Colonic mucosa (tissue), 4 donors: ENCODE measurements at regions not wholly inside any gene's neighbourhood (a gene's known extent, or its start where the extent isn't known, plus 50 kb on each side); places are given as distances from the start of the nearest gene placed in this dataset.

Source experiments
- DNase-seq: peaks from one replicate; pipeline ENCODE4 v3.0.0-alpha.2; 2020
- H3K27ac ChIP-seq: fragments of 200-600 bp; one replicate; pipeline ENCODE4 v1.8.0; 2021
- H3K27me3 ChIP-seq: fragments of 200-600 bp; one replicate; pipeline ENCODE4 v1.8.0; 2021
- H3K36me3 ChIP-seq: fragments of 200-600 bp; one replicate; pipeline ENCODE4 v1.8.0; 2021
- H3K4me1 ChIP-seq: fragments of 200-600 bp; one replicate; pipeline ENCODE4 v1.8.0; 2021; ENCODE audit warnings: mild to moderate bottlenecking
- H3K4me3 ChIP-seq: fragments of 200-600 bp; one replicate; pipeline ENCODE4 v1.8.0; 2021
- H3K9ac ChIP-seq, 2 donors: one replicate each; pipeline ENCODE4 v1.7.0; 2013; ENCODE audit warnings: control low read depth in 2 of 2, low read depth in 2 of 2, low read length in 2 of 2
- H3K9me3 ChIP-seq: fragments of 200-600 bp; one replicate; pipeline ENCODE4 v1.8.0; 2021
- CTCF ChIP-seq: fragments of 200-600 bp; IDR thresholded peaks from one replicate; pipeline ENCODE4 v1.8.0; 2022; ENCODE audit warnings: antibody characterized with exemption, mild to moderate bottlenecking
- intact Hi-C: fragments of 100-400 bp; cut with DNase I; formaldehyde crosslinking; loops from one replicate; pipeline ENCODE4 v1.14.1; 2022
- donor health status: healthy.
- donor health status: DM: no; HTN: no; CAD: no.
- donor health status: DM: no; HTN: no; CAD: no.

DNA sequence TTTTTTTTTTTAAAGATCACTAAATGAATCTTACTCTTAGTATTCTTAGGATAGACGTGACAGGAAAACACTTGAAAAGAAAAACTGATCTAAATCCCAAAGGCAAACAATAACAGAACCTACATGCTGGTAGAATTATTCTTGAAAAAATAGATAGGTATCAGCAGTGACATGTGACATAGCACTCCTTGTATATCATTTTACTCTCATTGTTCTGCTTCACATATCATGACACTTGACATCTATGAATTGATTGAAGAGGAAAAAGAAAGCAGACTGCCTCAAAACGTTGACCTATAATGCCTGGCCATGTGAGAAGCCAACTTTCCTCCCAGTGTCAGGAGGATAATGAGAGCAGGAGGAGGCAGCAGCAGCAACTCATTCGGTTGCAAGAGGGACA is 555.2 kb downstream of the GABRG1 start:
- no peak for DNase-seq
- TF ChIP-seq CTCF, result no peak
- no peak overlapping the region for H3K9ac ChIP-seq
- H3K27ac ChIP-seq, result no peak overlapping the region
- H3K4me1 ChIP-seq, result no peaks in the 10 kb centered on the region
- no peaks in the 10 kb centered on the region for H3K27me3 ChIP-seq
- no peaks in the 10 kb centered on the region for H3K36me3 ChIP-seq
- no peaks in the 10 kb centered on the region for H3K9me3 ChIP-seq
- H3K4me3 ChIP-seq, result no peak overlapping the region
- intact Hi-C loops, result no loop called here

DNA sequence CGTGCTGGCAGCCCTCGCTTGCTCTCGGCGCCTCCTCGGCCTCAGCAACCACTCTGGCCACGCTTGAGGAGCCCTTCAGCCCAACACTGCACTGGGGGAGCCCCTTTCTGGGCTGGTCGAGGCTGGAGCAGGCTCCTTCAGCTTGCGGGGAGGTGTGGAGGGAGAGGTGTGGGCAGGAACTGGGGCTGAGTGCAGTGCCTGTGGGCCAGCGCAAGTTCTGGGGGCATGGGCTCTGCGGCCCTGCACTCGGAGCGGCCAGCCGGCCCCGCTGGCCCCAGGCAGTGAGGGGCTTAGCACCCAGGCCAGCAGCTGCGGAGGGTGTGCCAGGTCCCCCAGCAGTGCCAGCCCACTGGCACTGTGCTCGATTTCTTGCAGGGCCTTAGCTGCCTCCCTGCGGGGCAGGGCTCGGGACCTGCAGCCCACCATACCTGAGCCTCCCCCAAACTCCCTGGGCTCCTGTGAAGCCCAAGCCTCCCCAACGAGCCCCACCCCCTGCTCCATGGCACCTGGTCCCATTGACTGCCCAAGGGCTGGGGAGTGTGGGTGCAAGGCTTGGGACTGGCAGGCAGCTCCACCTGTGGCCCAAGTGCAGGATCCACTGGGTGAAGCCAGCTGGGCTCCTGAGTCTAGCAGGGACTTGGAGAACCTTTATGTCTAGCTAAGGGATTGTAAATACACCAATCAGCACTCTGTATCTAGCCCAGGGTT is 556.8 kb downstream of the GABRG1 start:
- H3K27me3 ChIP-seq, result no peaks in the 10 kb centered on the region
- intact Hi-C loops, result no loop called here
- H3K9me3 ChIP-seq, result no peaks in the 10 kb centered on the region
- H3K27ac ChIP-seq, result no peak overlapping the region
- H3K36me3 ChIP-seq, result no peaks in the 10 kb centered on the region
- H3K9ac ChIP-seq, result no peak overlapping the region
- DNase-seq, result no peak
- no peak for TF ChIP-seq CTCF
- no peak overlapping the region for H3K4me3 ChIP-seq
- H3K4me1 ChIP-seq, result no peaks in the 10 kb centered on the region

- Histone ChIP-seq H3K9ac (no peak overlapping the region), H3K27me3 (no peaks in the 10 kb centered on the region), H3K27ac (no peak overlapping the region), H3K4me3 (no peak overlapping the region), H3K36me3 (no peaks in the 10 kb centered on the region), H3K4me1 (no peaks in the 10 kb centered on the region), H3K9me3 (no peaks in the 10 kb centered on the region)
- no peak for TF ChIP-seq CTCF
- DNase-seq, result no peak
- intact Hi-C loops, result no loop called here
Measured at GRCh38 chr4:45554423-45554822, 569.4 kb downstream of the GABRG1 start.

DNA sequence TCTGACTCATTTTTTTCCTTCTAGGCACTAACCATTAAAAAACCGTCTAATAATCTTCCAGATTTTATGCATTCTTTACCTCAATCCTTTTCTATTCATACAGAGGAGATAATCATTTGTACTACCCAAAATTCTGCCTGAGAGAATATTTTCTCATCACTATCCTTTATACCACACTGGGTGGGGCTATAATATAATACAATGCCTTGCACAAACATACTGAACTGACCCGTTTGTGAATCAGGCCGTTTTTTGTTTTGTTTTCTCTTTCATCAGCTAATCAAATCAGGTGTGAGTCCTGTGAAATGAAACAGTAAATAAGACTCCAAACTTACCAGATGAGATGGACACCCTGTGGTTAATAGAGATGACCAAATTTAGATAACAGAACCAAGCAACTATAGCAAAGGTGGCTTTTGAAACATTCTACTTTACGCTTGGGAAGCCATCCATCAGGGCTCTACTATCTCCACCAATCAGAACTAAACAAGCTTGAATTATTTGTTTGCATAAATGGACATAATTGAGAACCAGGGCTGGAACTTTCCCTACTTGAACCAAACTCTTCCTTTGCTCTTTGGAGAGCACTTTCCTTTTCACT is 573.0 kb downstream of the GABRG1 start:
- Histone ChIP-seq H3K4me3 (no peak overlapping the region), H3K27ac (no peak overlapping the region), H3K36me3 (no peaks in the 10 kb centered on the region), H3K9me3 (no peaks in the 10 kb centered on the region), H3K9ac (no peak overlapping the region), H3K27me3 (no peaks in the 10 kb centered on the region), H3K4me1 (no peaks in the 10 kb centered on the region)
- TF ChIP-seq CTCF, result no peak
- intact Hi-C loops, result no loop called here
- no peak for DNase-seq

- TF ChIP-seq CTCF, result no peak
- no peak overlapping the region for H3K27ac ChIP-seq
- intact Hi-C loops, result no loop called here
Measured at GRCh38 chr4:45539142-45539814, 584.6 kb downstream of the GABRG1 start.

More at GRCh38 chr4:45539142-45539814, 584.6 kb downstream of the GABRG1 start:
- no peak overlapping the region for H3K9ac ChIP-seq
- no peaks in the 10 kb centered on the region for H3K4me1 ChIP-seq
- H3K4me3 ChIP-seq, result no peak overlapping the region
- no peaks in the 10 kb centered on the region for H3K9me3 ChIP-seq
- DNase-seq, result no peak
- H3K27me3 ChIP-seq, result no peaks in the 10 kb centered on the region
- H3K36me3 ChIP-seq, result no peaks in the 10 kb centered on the region
